GM12891 (cell line): ENCODE measurements at regions not wholly inside any gene's neighbourhood (a gene's known extent, or its start where the extent isn't known, plus 50 kb on each side); places are given as distances from the start of the nearest gene placed in this dataset.

Experiments used
- POLR2A ChIP-seq: IDR thresholded peaks from 2 replicates; pipeline ENCODE4 v1.6.1; 2011; ENCODE audit warnings: low read depth, low read length, control low read depth
- POLR2AphosphoS5 ChIP-seq: IDR thresholded peaks from 2 replicates; pipeline ENCODE4 v1.6.1; 2011; ENCODE audit warnings: low read depth, low read length, control low read depth
- SPI1 ChIP-seq: IDR thresholded peaks from 2 replicates; pipeline ENCODE4 v1.6.1; 2011; ENCODE audit warnings: low read depth, low read length, control low read depth
- TAF1 ChIP-seq: IDR thresholded peaks from 2 replicates; pipeline ENCODE4 v1.6.1; 2011; ENCODE audit warnings: low read depth, low read length, control low read depth

DNA sequence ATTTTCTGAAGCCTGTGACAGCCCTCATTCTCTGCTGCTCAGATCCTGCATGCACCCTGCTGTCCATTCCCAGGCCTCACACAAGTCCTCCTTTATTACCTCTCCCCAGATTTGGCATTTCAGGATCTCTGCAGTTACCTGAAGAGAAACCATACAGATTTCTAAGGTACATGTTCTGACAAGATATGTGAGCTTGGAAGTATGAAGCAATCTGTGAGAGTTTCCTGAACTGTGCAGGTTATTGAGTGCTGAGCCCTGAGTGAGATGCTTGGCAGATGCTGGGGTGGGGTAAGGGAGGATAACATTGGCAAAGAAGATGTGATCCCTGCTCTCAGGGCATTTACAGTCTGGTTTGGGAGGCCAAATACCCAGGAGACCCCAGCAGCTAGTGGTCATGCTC lies 91.9 kb upstream of the EPCAM start:
- no peak for TF ChIP-seq POLR2AphosphoS5
- no peak for TF ChIP-seq POLR2A
- no peak for TF ChIP-seq TAF1
- TF ChIP-seq SPI1, result no peak
